Activated CD4-positive, alpha-beta T cell treated with anti-CD3 and anti-CD28 coated beads, Interleukin-2, amount 50 U/mL, for 16 hours (primary cell): ENCODE measurements at regions not wholly inside any gene's neighbourhood (a gene's known extent, or its start where the extent isn't known, plus 50 kb on each side); places are given as distances from the start of the nearest gene placed in this dataset.

Source experiments
- DNase-seq: peaks from one replicate; pipeline ENCODE4 v3.0.0-alpha.2; 2020

DNA sequence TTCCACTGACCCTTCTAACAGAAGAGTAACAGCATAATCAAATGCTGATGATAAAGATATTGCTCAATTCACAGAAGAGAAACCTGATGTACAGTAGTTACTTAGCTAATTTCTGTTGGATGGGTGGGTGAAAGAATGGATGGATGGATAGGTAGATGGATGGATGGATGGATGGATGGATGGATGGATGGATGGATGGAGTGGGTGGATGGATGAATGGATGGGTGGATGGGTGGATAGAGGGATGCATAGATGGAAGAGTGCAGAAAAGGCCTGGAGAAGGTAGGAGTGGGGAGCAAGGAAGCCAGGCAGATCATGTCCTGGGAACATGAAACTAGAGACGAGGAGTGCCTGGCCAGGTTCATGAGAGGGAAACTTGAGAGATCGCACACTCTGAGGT is 520.9 kb downstream of the BCL11B start:
- DNase-seq = no peak

DNA sequence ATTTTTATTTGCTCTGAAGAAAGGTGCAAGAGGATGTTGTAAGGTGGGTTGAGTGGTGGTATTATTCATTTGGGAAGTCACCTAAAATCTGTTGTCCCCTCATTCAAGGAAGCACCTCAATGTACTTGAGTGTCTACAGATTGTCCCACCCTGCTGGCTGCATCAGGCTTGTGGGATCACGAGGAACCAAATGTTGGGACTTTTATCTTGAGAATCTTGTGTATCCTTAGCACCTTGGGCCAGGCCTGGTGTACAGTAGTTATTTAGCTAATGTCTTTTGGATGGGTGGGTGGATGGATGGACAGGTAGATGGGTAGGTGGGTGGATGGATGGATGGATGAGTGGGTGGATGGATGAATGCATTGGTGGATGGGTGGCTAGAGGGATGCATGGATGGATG is 519.3 kb downstream of the BCL11B start:
- no peak for DNase-seq

- DNase-seq = no peak
Observed at GRCh38 chr14:98754343-98755020, 517.5 kb downstream of the BCL11B start.

DNA sequence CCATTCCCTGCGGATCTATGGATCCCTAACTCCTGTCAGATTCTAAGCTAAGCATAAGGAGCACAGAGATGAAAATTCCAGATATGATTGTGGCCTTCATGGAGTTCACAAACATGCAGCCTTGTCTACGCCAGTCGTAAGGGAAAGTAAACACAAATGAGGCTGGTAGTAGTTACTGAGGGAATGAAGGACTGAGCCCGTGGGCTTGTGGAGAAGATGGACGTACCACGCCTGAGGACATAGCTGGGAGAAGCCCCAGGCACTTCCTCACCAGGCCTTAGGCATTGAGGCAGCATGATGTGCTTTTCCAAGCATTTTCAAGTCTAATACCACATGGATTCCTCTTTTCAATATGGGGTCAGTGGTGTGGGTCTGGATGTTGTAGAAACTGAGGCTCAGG is 515.2 kb downstream of the BCL11B start:
- DNase-seq = no peak

GRCh38 chr14:98758440-98758839 is 513.6 kb downstream of the BCL11B start:
- DNase-seq = no peak

GRCh38 chr14:98761993-98762392 is 510.0 kb downstream of the BCL11B start:
- DNase-seq = no peak

DNA sequence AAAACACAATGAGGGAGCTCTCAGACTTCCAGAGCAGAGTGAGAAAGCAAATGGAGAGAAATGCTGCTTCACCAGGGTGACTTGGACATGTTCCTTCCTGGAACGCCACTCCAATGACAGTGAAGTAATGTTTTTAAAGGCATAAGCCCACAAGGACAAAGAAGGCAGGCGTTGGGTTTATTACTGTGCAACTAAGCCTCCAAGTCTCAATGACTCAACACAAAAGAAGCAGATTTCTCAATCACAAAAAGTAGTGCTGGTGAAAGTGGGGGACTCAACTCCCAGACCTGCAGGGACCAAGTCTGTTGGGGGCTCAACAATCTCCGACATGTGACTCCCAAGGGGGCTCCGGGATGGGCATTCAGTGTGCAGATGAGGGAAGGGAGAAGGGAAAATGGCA is 505.2 kb downstream of the BCL11B start:
- no peak for DNase-seq

DNA sequence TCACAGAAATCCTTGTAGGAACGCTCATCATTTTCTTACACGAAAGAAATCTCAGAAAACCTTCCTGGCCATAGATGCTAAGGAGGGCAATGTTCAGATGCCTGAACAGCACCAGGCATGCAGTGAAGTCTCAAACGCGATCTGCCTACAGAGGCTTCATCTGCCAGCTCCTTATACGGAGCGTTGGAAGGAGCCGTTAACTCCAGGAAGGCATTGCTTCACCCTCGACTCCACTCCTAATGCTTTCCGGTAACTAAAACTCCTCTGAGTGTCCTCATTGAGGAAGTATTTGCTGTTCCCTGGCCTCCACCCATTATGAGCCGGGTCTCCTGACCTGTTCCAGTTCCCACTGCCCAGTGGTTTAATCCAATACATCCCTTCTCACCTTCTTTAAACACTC is 502.7 kb downstream of the BCL11B start:
- no peak for DNase-seq

DNA sequence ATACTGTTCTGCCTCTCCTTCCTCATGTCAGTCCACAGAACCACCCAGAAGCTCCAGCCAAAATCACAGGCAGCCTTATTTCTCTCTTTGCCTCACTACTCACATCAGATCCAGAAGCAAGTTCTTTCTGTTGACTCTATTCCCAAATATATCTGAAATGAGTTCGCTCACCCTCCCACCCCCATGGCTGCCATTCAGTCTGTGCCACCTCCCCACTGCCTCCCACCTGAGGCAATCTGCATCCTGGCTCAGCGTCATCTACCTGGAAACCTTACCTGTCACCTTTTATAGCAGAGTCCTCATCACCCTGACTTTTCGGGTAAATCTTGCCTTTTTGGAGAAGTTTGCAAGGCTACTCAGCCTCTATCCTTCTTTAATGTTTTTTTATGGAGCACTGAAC is 501.8 kb downstream of the BCL11B start:
- DNase-seq = no peak

DNA sequence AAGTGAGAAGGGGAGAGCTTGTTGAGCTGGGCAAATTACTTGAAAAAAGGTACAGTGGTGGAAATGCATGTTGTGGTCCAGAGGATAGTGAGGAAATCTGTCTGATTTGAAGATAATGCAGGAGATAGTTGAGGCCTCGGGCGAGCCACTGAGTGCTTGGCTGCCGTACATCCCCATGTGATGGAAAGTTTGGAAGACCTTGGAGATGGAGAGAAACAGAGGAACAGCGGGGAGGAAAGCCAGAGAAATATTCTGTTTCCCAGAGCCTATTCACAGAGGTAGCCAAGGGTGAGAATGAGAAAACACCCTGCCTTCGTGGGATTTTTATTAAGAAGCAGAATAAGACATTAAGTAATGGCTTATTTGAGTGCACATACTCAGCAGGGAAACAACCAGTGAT is 498.2 kb downstream of the BCL11B start:
- DNase-seq = no peak

GRCh38 chr14:98775892-98776291 is 496.1 kb downstream of the BCL11B start:
- DNase-seq = no peak

DNA sequence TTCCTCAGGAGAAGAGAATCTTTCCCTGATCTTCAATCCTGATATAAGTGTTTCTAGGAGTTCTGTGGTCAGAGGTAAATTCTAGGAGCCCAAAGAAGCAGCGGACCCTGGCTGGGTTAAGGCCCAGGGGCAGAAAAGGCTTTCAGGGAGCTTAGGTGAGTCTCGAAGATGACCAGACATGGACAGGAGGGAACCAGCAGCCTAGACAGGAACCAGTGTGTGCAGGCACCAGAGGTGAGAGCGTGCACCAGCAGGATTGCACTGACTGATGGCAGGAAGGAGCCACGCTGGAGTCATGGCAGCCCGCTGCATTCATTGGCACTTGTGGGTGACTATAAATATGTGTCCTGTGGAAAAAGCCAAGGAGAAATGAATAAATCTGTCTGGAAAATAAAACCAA is 489.9 kb downstream of the BCL11B start:
- DNase-seq = no peak

DNA sequence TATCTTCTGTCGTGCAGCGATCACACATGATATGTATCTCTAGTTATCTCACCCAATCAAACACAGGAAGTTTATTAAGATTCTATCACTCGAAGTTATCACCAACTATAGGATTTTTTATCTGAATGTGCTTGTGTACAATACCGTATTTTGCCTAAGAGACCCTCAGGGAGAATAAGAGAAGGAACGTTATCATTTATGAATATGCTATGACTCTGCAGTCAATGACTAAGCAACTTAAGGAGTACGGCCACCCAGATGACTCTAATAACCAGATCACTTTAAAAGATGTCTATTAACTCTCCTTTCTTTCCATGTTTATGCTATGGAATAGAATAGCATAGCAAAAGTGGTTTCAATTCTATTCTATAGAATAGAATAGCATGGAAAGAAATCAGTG is 486.4 kb downstream of the BCL11B start:
- DNase-seq = no peak

- no peak for DNase-seq
Observed at GRCh38 chr14:98786456-98786855, 485.5 kb downstream of the BCL11B start.

DNA sequence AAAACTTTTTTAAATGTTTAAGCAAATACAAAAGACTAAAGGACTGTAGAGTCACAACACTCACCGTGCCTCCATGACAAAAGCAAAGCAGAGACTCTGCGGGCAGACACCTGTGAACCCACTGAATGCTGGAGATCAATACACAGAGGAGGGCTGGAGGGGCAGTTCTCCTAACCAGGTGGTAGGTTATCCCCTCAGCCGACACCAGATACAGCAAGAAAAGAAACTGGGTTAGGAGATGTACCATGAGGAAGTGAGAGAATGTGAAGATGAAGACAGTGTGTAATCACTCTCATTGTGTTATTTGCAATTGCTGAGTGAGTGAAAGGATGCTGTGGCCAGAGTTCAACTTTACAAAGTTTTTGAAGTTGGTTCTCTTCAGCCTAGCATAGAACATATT is 480.3 kb downstream of the BCL11B start:
- DNase-seq = no peak

- DNase-seq = no peak
Observed at GRCh38 chr14:98792171-98792570, 479.8 kb downstream of the BCL11B start.

DNA sequence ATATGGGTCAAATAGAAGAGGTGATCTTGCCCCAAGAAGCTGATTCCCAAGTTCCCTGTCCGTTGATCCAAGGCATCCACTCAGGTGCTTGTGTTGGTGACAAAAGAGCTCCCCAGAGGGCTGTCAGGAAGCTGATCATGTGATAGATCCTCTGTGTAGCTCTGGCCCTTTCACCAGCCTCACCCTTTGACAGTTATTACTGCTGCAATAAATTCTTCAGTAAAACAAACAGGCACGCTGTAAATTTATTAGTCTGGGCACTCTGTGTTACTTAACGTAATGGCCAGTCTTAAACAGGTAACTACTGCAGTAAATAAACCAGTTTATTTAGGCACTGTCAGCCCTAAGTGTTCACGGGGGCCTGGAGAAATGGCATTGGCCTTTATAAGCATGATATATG is 473.9 kb downstream of the BCL11B start:
- DNase-seq = no peak

DNA sequence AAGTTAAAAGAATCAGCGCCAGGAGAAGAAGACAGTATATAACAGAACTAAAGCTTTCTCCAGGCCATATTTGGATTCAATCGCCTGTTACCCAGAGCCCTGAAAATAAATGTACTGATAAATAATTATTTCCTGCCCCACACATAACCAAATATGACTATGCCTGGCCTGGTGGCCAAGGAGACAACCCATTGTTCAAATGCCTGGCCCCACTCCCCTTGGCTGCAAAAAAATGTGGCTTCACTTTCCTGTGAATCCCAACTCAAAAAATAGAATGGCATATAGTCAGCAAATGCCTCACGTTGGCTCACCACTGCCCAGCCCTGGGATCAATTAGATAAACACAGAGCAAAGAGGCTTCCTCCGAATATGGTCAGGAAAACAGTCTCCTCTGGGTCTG is 472.1 kb downstream of the BCL11B start:
- DNase-seq = no peak

DNA sequence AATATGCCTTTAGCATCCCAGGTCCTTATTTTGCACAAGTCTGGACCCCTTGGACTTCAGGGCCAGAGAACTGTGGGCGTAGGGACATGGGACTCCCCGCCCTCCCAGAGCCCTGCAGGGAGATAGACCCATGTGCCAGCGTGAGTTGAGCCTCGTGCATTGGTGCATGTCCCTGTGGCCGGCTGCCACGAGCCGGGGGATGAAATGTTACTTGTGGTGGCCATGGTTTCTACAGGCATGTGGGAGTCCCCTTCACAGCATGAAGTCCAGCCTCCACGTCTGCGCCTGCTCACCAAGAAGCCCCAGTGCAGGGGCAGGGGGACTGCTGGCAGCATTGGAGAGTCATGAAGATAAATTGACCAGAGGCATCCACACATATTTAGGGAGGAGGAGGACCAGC is 470.0 kb downstream of the BCL11B start:
- DNase-seq = no peak

GRCh38 chr14:98803196-98803595 is 468.8 kb downstream of the BCL11B start:
- DNase-seq = no peak

GRCh38 chr14:98808494-98809407 is 463.2 kb downstream of the BCL11B start:
- DNase-seq = no peak

GRCh38 chr14:98816195-98816594 is 455.8 kb downstream of the BCL11B start:
- DNase-seq = no peak

DNA sequence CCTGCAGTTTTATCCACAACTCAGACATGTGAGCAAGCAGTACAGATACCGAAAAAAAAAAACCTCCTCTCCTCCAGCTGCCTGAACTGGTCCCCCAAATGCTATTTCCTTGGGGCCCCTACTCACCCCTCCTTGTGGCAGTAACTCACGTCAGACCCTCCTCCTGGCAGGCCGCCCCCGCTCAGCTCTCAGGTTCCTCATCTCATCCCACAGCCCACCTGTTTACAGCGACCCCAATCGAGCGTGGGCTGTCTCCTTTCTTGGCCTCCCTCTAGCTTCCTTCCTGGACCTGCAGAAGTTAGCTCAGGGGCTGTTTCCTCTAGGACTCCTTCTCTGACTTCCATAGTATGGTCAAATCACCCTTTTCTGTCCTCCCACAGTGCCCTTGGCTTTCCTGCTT is 455.3 kb downstream of the BCL11B start:
- no peak for DNase-seq

DNA sequence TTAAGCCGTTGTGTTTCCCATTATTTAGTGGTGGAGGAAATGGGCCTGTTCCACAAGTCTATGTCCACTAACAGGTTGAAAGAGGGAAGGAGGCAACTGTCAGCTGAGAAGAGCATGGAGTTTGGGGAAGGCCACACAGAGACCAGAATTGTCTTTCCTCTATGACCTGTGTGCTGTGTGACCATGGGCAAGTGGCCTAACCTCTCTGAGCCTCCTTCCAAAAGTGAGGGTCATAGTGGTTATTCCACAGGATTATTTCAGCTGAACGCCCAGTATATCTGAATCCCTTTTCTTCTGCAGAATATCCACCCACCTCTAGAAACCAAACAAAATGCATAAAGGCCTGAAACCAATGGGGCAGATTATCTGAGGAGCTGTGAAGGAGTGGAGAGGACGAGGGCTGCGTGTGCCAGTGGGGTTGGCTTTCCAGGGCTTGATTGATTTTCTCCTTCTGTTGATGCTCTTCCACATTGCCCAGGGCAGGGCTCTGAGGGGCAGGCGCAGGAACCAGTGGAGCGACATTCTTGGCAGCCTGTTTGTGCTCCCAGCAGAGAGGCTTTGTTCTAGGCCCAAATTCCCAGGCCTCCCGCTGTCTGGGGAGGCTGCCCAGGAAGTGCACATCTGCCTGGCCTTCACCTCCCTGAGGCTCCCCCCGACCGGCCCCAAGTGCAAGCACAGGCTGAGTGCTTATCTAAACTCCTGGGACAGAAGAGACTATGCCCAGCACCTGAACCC is 452.7 kb downstream of the BCL11B start:
- DNase-seq = no peak
